PFSK-1 (cell line): ENCODE measurements at regions not wholly inside any gene's neighbourhood (a gene's known extent, or its start where the extent isn't known, plus 50 kb on each side); places are given as distances from the start of the nearest gene placed in this dataset.

Experiments
- FOXP2 ChIP-seq: optimal IDR thresholded peaks from 2 replicates; pipeline ENCODE3; 2011; ENCODE audit warnings: borderline replicate concordance, control low read depth, inconsistent platforms; ENCODE audit not compliant: insufficient read depth; ENCODE audit errors: extremely low read length, extremely low read depth
- POLR2AphosphoS5 ChIP-seq: IDR thresholded peaks from 2 replicates; pipeline ENCODE4 v1.6.1; 2012; ENCODE audit warnings: low read depth, mild to moderate bottlenecking, control low read depth, low read length, moderate library complexity
- REST ChIP-seq, 2 experiments: IDR thresholded peaks; 2 replicates each; pipeline versions ENCODE4 v1.6.1 to v1.8.0; 2011 to 2012; ENCODE audit warnings: low read depth in 2 of 2, low read length in 2 of 2, control low read depth in 1 of 2, inconsistent platforms in 1 of 2, mild to moderate bottlenecking in 1 of 2, moderate library complexity in 1 of 2; ENCODE audit not compliant: insufficient read depth in 1 of 2
- SIN3A ChIP-seq: IDR thresholded peaks from 2 replicates; pipeline ENCODE4 v1.6.1; 2012; ENCODE audit warnings: mild to moderate bottlenecking, low read length, moderate library complexity, borderline replicate concordance; ENCODE audit not compliant: insufficient read depth
- TAF1 ChIP-seq: IDR thresholded peaks from 2 replicates; pipeline ENCODE4 v1.6.1; 2012; ENCODE audit warnings: low read length, control low read depth, borderline replicate concordance; ENCODE audit not compliant: insufficient read depth

GRCh38 chr12:126869644-126870043, 1397.3 kb upstream of the TMEM132C start:
- TF ChIP-seq SIN3A (no peak), POLR2AphosphoS5 (no peak)

GRCh38 chr12:126873701-126874100, 1393.3 kb upstream of the TMEM132C start:
- TF ChIP-seq TAF1: no peak

- no peak for TF ChIP-seq POLR2AphosphoS5
- no peak for TF ChIP-seq REST (IDR thresholded peaks at IDR 0.05; ENCODE audit: insufficient read depth in 1 of 2, low read depth in 2 of 2, low read length in 2 of 2)
- no peak for TF ChIP-seq SIN3A
- TF ChIP-seq TAF1: no peak
- no peak for TF ChIP-seq FOXP2
Measured at GRCh38 chr12:126874427-126875026, 1392.4 kb upstream of the TMEM132C start.

- TF ChIP-seq SIN3A (no peak), FOXP2 (no peak), REST (IDR thresholded peaks at IDR 0.05; ENCODE audit: insufficient read depth in 1 of 2, low read depth in 2 of 2, low read length in 2 of 2) (no peak), TAF1 (no peak), POLR2AphosphoS5 (no peak)
Measured at GRCh38 chr12:126879842-126880241, 1387.1 kb upstream of the TMEM132C start.

DNA sequence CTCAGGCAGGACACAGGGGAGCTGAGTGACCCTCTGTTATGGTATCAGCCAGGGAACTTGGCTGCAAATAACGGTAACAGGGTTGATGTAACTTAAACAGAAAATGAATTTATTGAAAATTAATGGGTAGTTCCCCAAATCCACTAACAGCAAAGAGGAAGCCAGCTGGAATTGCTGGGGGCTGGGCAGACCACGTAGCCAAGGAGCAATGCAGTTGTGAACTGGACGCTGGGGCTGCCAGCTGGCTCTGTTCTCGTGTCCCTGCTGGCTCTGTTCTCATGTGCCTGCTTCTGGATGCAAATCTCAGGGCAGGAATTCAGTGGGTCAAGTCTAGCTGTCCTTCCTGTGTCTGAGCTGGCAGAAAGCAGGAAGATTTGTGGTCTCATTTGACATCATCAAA, 1383.3 kb upstream of the TMEM132C start:
- TF ChIP-seq TAF1 (no peak), POLR2AphosphoS5 (no peak), REST (IDR thresholded peaks at IDR 0.05; ENCODE audit: insufficient read depth in 1 of 2, low read depth in 2 of 2, low read length in 2 of 2) (no peak), FOXP2 (no peak), SIN3A (no peak)

GRCh38 chr12:126889501-126889900, 1377.5 kb upstream of the TMEM132C start:
- TF ChIP-seq FOXP2 (no peak), SIN3A (no peak), TAF1 (no peak), REST (IDR thresholded peaks at IDR 0.05; ENCODE audit: insufficient read depth in 1 of 2, low read depth in 2 of 2, low read length in 2 of 2) (no peak), POLR2AphosphoS5 (no peak)
